Suprapubic skin (tissue), 4 donors: ENCODE measurements at regions not wholly inside any gene's neighbourhood (a gene's known extent, or its start where the extent isn't known, plus 50 kb on each side); places are given as distances from the start of the nearest gene placed in this dataset.

Experiments used
- DNase-seq, 2 donors: peaks; one replicate each; pipeline ENCODE4 v3.0.0-alpha.2; 2019; ENCODE audit warnings: low spot score in 2 of 2
- H3K27ac ChIP-seq: fragments of 200-600 bp; sonication (generic); one replicate; pipeline ENCODE4 v1.5.1; 2019
- H3K27me3 ChIP-seq: fragments of 200-600 bp; sonication (generic); one replicate; pipeline ENCODE4 v1.5.1; 2019
- H3K36me3 ChIP-seq: fragments of 200-600 bp; sonication (generic); one replicate; pipeline ENCODE4 v1.5.1; 2019
- H3K4me1 ChIP-seq: fragments of 200-600 bp; sonication (generic); one replicate; pipeline ENCODE4 v1.5.1; 2019
- H3K4me3 ChIP-seq: fragments of 200-600 bp; sonication (generic); one replicate; pipeline ENCODE4 v1.5.1; 2019; ENCODE audit warnings: mild to moderate bottlenecking
- H3K9me3 ChIP-seq: fragments of 200-600 bp; sonication (generic); one replicate; pipeline ENCODE4 v1.5.1; 2019
- EP300 ChIP-seq: sonication (generic); formaldehyde crosslinking; IDR thresholded peaks from one replicate; pipeline ENCODE4 v1.6.1; 2017; ENCODE audit warnings: antibody characterized with exemption
- POLR2A ChIP-seq, 2 donors: fragments of 450-650 bp; IDR thresholded peaks; one replicate each; pipeline ENCODE4 v1.6.1; 2017; ENCODE audit warnings: antibody characterized with exemption in 2 of 2, mild to moderate bottlenecking in 2 of 2, moderate library complexity in 2 of 2
- POLR2AphosphoS5 ChIP-seq, 3 donors: sonication (generic); formaldehyde crosslinking; IDR thresholded peaks; one replicate each; pipeline ENCODE4 v1.6.1; 2017; ENCODE audit warnings: antibody characterized with exemption in 3 of 3
- WGBS: methylation state at CpG from one replicate; pipeline ENCODE4 v1.1.5; 2018; 5-methylcytosine and 5-hydroxymethylcytosine counted together
- TF ChIP-seq, protein P1 (sequence below), 2 donors: fragments of 200-600 bp in 1 of 2; fragments of 450-650 bp in 1 of 2; sonication (generic) in 1 of 2; IDR thresholded peaks; one replicate each; pipeline ENCODE4 v1.5.1; 2016 to 2019; ENCODE audit warnings: antibody characterized with exemption in 2 of 2, mild to moderate bottlenecking in 1 of 2, moderate library complexity in 1 of 2

DNA sequence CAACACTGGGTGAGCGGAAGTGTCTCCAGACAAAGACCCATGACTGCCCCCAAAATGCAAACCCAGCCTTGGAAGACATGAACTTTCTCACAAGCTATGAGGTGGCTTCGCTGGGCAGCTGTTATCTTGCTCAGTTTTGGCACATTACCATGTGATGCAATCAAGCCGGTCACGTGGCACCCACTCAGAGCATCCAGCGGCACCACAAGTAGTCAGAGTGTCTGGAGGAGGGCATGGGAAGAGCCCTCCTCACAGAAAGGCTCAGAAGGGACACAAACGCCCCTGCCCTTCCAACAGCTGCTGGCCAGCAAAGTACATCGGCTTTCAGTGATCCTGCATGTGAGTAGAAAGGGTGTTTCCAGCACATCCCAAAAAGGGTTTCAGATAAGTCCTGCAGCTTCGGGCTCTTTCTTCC lies 145.5 kb upstream of the IRF2BP2 start:
- Histone ChIP-seq H3K9me3 (no peaks in the 10 kb centered on the region), H3K27me3 (no peaks in the 10 kb centered on the region), H3K36me3 (no peaks in the 10 kb centered on the region), H3K4me1 (peaks cover 7% of the 10 kb centered on the region), H3K4me3 (no peak overlapping the region), H3K27ac (no peak overlapping the region)
- no peak for TF ChIP-seq POLR2AphosphoS5 (IDR thresholded peaks at IDR 0.05)
- TF ChIP-seq, protein P1, sequence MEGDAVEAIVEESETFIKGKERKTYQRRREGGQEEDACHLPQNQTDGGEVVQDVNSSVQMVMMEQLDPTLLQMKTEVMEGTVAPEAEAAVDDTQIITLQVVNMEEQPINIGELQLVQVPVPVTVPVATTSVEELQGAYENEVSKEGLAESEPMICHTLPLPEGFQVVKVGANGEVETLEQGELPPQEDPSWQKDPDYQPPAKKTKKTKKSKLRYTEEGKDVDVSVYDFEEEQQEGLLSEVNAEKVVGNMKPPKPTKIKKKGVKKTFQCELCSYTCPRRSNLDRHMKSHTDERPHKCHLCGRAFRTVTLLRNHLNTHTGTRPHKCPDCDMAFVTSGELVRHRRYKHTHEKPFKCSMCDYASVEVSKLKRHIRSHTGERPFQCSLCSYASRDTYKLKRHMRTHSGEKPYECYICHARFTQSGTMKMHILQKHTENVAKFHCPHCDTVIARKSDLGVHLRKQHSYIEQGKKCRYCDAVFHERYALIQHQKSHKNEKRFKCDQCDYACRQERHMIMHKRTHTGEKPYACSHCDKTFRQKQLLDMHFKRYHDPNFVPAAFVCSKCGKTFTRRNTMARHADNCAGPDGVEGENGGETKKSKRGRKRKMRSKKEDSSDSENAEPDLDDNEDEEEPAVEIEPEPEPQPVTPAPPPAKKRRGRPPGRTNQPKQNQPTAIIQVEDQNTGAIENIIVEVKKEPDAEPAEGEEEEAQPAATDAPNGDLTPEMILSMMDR (IDR thresholded peaks at IDR 0.05) = no peak
- TF ChIP-seq EP300 = no peak
- TF ChIP-seq POLR2A (IDR thresholded peaks at IDR 0.05) = no peak
- DNase-seq = peak; percentile 91
- WGBS = 55% methylated on average over 5 of the region's 8 CpGs

DNA sequence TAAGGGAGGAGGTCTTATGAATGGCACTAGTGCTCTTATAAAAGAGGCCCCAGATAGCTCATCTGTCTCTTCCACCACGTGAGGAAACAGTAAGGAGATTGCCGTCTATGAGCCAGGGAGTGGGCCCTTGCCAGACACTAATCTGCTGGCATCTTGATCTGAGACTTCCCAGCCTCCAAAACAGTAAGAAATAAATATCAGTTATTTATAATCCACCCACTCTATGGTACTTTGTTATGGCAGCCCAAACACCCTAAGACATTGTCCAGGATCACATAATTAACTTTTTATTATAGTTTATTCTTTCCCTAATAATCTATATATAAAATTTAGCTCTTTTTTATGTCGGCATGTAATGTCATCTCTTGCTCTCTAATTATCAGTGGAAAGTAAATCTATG lies 144.0 kb upstream of the IRF2BP2 start:
- 80% methylated on average over 3 of the region's 3 CpGs for WGBS
- no peaks in the 10 kb centered on the region for H3K9me3 ChIP-seq
- no peak for TF ChIP-seq POLR2A (IDR thresholded peaks at IDR 0.05)
- no peak for TF ChIP-seq POLR2AphosphoS5 (IDR thresholded peaks at IDR 0.05)
- TF ChIP-seq EP300 = no peak
- TF ChIP-seq, protein P1 (IDR thresholded peaks at IDR 0.05) = no peak
- no peaks in the 10 kb centered on the region for H3K27me3 ChIP-seq
- no peak overlapping the region for H3K4me3 ChIP-seq
- no peak for DNase-seq
- H3K36me3 ChIP-seq = no peaks in the 10 kb centered on the region
- peaks cover 7% of the 10 kb centered on the region for H3K4me1 ChIP-seq
- no peak overlapping the region for H3K27ac ChIP-seq

DNA sequence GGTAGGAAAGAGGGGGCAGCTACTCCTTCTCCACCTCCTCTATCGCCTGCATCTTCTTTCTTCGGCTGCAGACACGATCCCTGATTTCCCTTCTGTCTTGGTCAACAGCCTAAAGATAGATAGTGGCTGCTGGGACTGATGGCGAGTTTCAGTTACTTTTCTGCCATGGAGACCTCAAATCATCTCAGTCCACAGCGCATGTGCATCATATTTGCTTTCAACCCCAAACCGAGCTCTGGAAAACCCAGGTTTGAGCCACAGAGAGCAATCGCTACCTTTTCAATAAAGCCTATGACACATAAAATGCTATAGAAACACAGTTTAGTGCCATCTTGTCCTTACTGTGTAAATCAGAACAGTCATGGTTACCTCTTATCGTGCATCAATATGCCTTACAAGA lies 142.9 kb upstream of the IRF2BP2 start:
- Histone ChIP-seq H3K4me1 (peaks cover 7% of the 10 kb centered on the region), H3K27me3 (no peaks in the 10 kb centered on the region), H3K4me3 (no peak overlapping the region), H3K36me3 (no peaks in the 10 kb centered on the region), H3K9me3 (no peaks in the 10 kb centered on the region), H3K27ac (no peak overlapping the region)
- 96% methylated on average over 8 of the region's 8 CpGs for WGBS
- no peak for DNase-seq
- TF ChIP-seq EP300 = no peak
- no peak for TF ChIP-seq POLR2AphosphoS5 (IDR thresholded peaks at IDR 0.05)
- TF ChIP-seq POLR2A (IDR thresholded peaks at IDR 0.05) = no peak
- TF ChIP-seq, protein P1 (IDR thresholded peaks at IDR 0.05) = no peak

DNA sequence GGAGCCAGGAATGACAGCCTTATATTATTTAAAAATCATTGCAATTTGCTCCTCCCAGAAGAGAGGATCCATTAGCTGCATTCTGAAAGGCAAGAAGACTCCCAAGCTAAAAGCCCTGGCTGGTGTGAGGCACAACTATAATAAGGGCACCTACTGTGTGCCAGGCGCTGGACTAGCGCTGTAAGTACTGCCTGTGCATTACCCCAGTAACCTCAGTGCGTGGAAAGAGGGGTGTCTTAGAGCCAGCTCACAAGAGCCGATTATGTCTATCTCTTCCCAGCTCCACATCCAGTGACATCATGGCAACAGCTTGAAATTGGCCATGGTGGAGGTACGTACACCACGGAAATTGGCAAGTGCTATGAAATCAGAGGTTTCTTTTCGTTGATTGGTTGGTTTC lies 141.7 kb upstream of the IRF2BP2 start:
- Histone ChIP-seq H3K36me3 (no peaks in the 10 kb centered on the region), H3K27me3 (no peaks in the 10 kb centered on the region), H3K4me3 (no peak overlapping the region), H3K4me1 (peaks cover 10% of the 10 kb centered on the region), H3K9me3 (no peaks in the 10 kb centered on the region), H3K27ac (no peak overlapping the region)
- TF ChIP-seq, protein P1 (IDR thresholded peaks at IDR 0.05) = no peak
- TF ChIP-seq POLR2AphosphoS5 (IDR thresholded peaks at IDR 0.05) = no peak
- TF ChIP-seq POLR2A (IDR thresholded peaks at IDR 0.05) = no peak
- TF ChIP-seq EP300 = no peak
- DNase-seq = no peak
- WGBS = 96% methylated on average over 7 of the region's 7 CpGs

DNA sequence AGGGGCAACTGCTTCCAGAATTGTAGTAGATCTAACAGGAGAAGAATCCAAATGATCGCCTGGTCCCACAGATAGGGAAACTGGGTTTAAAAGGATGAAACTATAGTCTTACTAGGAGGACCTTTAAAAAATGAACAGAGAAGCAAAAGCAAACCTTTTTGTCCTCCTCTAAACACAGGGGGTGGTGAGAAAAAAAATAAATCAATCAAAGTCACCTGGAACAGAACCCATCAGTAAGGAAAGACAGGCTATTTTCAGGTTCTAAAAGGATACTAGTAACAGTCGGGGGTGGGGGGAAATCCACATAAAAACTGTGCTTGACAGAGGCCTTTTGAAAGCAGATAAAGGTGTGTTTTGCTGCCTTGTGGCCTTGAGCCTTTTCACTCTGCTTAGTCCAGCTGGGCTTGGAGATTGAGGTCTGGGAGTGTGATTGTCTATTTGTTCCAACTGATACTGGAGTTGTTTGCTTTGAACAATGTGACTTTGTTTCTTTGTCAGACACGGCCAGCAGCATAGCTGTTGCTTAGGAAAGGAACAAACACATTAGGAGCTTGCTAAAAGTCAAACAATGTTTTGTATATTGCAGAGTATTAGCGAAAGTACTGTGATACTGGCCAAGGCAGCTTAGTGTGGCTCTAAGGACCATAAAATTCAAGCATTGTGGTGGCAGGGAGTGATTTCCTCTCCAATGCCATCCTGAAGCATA lies 141.1 kb upstream of the IRF2BP2 start:
- H3K27ac ChIP-seq = no peak overlapping the region
- H3K36me3 ChIP-seq = no peaks in the 10 kb centered on the region
- TF ChIP-seq, protein P1 (IDR thresholded peaks at IDR 0.05) = no peak
- TF ChIP-seq EP300 = no peak
- no peak for TF ChIP-seq POLR2AphosphoS5 (IDR thresholded peaks at IDR 0.05)
- TF ChIP-seq POLR2A (IDR thresholded peaks at IDR 0.05) = no peak
- WGBS = 78% methylated on average over 4 of the region's 4 CpGs
- H3K27me3 ChIP-seq = no peaks in the 10 kb centered on the region
- DNase-seq = no peak
- H3K9me3 ChIP-seq = no peaks in the 10 kb centered on the region
- H3K4me3 ChIP-seq = no peak overlapping the region
- peaks cover 10% of the 10 kb centered on the region for H3K4me1 ChIP-seq
